Ishikawa (cell line): ENCODE measurements at regions not wholly inside any gene's neighbourhood (a gene's known extent, or its start where the extent isn't known, plus 50 kb on each side); places are given as distances from the start of the nearest gene placed in this dataset.

Experiments used
- CEBPB ChIP-seq: IDR thresholded peaks from 2 replicates; pipeline ENCODE4 v1.6.1; 2012
- EGR1 ChIP-seq: IDR thresholded peaks from 2 replicates; pipeline ENCODE4 v1.6.1; 2012
- TAF1 ChIP-seq: IDR thresholded peaks from 2 replicates; pipeline ENCODE4 v1.6.1; 2012; ENCODE audit warnings: low read depth, mild to moderate bottlenecking
- TEAD4 ChIP-seq: IDR thresholded peaks from 2 replicates; pipeline ENCODE4 v1.6.1; 2012
- USF1 ChIP-seq: IDR thresholded peaks from 2 replicates; pipeline ENCODE4 v1.6.1; 2012

GRCh38 chrX:45524805-45525204 lies 324.1 kb upstream of the DIPK2B start:
- TF ChIP-seq TEAD4: peak; percentile 59
- TF ChIP-seq TAF1: no peak
- TF ChIP-seq CEBPB: no peak
- TF ChIP-seq USF1: no peak
- TF ChIP-seq EGR1: no peak
